Stimulated activated CD8-positive, alpha-beta memory T cell treated with anti-CD3 and anti-CD28 coated beads, Interleukin-12 subunit alpha, Interleukin-12 subunit beta, amount 100 ng/mL, for 4 hours (primary cell): ENCODE measurements at regions not wholly inside any gene's neighbourhood (a gene's known extent, or its start where the extent isn't known, plus 50 kb on each side); places are given as distances from the start of the nearest gene placed in this dataset.
"Not testable (repeated sequence)": the region's sequence is repeated elsewhere in the genome, so short reads cannot be mapped to it uniquely, and the experiment has no call there.

Experiments used
- DNase-seq: peaks from one replicate; pipeline ENCODE4 v3.0.0-alpha.2; 2020; ENCODE audit warnings: low read depth

GRCh38 chr15:69924531-69924930 is 173.2 kb downstream of the TLE3 start:
- no peak for DNase-seq

DNA sequence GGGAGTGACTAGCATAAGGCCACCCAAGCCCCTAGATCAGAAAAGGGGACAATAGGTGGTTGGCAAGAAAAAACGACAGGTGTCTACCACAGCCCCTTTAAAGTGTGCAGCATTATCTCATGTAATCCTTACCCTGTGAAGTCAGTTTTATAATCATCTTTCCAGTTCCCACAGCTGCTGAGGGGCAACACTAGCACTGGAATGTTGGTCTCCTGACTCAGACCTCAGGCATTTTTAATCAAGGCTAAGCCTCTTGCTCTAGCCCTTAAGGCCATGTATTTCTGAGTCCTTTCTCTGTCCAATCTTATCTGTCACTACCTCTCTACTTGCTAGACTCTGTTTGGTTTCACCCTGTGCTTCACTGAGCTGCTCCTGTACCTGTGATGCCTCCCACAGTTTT is 171.7 kb downstream of the TLE3 start:
- DNase-seq, result no peak

DNA sequence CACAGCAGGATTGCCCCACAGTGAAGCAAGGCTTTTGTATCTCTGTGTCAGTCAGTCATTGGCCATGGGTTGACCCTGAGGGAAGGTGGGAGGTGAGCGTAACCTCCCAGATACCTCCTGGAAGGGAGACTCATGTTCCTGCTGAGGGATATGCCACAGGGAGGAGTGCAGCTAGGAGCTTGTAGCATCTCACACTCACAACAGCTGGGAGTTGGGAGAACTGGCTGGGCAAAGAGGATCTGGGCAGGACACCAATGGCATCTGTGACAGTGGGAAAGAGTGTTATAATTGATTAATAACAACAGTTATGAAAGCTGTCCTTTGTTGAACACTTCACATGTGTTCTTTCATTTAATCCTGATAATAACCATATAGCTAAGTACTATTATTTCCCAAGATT is 171.0 kb downstream of the TLE3 start:
- no peak for DNase-seq

DNA sequence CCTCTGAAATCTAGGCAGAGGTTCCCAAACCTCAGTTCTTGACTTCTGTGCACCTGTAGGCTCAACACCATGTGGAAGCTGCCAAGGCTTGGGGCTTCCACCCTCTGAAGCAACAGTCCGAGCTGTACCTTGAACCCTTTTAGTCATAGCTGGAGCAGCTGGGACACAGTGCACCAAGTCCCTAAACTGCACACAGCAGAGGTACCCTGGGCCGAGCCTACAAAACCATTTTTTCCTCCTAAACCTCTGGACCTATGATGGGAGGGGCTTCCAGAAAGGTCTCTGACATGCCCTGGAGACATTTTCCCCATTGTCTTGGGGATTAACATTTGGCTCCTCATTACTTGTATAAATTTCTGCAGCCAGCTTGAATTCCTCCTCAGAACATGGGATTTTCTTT is 168.8 kb downstream of the TLE3 start:
- DNase-seq, result not testable (repeated sequence)

- DNase-seq, result no peak
Observed at GRCh38 chr15:69929905-69930630, 167.6 kb downstream of the TLE3 start.

GRCh38 chr15:69930754-69931153 is 167.0 kb downstream of the TLE3 start:
- no peak for DNase-seq

- DNase-seq, result no peak
Observed at GRCh38 chr15:69931156-69931555, 166.6 kb downstream of the TLE3 start.

DNA sequence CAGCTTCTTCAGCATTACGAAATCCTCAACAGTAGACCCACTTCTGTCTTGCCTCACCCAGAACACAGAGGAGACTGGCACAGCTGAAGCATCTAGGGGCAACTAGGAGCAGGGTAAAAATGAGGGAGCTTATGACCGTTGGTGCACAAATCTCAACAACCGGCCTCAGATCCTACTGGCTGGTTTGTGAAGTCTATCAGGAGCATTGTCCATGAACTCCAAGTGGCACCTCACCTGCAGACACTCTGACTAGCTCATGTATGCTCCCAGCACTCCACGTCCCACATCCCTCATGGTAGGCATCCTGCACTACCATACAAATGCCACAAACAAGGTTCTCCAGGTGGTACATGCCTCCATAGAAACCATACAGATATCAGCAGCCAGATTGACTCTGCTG is 163.1 kb downstream of the TLE3 start:
- no peak for DNase-seq

DNA sequence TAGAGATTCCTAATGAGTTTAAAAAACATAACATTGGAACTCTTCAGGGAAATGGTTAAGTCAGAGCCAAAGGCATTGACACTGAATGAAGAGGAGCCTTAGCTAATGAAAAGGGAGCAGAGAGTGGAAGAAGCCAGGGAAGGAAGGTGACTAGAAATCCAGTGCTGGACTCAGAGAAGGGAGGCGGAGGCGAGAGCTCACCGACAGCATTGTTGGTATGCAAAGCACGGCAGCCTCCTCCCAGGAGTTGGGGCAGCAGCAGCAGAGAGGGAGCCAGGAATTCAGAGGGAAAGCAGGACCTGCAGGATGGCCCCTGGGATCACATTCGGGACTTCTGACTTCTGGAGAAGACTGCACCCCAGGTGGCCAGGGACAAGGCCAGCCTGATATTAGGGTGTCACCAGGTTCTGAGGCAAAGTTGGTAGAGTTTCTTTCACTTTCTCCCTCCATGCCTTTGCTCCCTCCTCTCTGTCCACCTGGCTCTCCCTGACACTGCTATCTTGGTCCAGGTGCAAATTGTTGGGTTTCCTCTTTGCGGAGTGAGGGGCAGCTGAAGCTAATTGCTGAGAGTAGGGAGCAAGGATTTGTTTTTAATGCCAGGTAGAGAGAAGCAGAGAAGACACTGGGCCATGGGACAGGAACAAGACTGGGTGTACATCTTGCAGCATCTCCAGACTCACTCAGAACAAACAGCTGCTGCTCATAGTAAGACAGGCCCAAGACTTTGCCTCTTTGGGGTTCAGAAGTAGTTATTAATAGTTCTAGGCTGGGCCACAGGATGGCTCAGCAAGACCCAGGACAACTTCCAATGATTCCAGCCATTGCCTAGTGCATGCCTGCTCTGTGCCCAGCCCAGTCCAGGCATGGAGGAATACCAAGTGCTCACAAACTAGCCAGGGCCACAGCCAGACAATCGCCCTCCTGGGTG is 157.9 kb downstream of the TLE3 start:
- DNase-seq, result no peak

- DNase-seq, result no peak
Observed at GRCh38 chr15:69940441-69941300, 157.0 kb downstream of the TLE3 start.

- no peak for DNase-seq
Observed at GRCh38 chr15:69941301-69941605, 156.5 kb downstream of the TLE3 start.

DNA sequence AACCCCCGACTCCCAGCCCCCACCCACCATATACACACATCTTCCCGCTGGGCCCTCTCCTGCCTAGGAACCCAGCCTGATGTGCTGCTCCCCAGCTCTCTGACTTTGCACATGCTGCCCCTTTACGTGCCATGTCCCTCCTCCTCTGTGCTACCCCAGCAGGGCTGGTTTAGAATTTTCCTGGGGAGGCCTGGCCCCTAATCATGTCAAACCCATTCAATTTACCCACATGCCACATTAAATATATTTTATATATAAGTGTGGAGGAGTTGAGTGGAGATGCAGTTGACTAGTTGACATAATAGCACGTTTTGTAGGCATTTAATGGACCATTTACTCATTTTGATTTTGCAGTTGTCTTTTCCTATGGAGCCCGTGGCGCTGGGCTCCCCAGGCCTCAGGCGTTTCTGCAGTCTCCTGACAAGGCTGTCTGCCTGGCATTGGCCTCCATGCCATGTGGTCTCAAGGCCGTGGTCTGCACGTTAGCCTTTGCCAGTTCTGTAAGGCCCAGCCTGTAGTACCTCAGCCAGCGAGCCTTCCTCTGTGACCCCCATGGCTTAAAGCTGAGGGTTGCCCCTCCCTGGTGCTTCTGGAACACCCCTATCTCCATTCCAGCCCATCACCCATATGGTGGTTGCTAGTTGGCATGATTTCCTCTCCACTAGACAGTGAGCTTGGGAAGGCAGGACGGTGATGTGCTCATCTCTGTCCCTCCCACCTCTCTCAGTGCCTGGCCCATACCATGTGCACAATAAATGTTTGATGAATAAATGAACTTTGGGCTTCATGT is 155.8 kb downstream of the TLE3 start:
- DNase-seq, result no peak

DNA sequence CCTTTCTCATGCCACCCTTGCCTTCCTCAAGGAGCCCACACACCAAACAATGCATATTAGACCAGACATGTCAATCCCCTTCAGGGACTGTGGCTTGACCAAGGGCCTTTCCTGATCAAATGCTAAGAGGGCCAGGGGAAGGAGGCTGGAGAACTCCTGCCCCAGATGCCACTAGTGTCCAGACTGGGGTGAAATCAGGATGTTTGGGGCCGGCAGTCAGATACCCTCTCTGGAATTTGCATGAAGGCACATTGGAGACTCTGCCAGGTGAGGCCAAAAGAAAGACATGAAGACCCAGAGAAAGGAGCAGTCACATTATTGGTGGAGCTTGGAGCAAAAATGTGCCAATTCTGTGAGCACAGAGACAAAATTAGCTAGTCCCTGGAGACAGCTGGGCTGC is 154.1 kb downstream of the TLE3 start:
- DNase-seq, result no peak

GRCh38 chr15:69945729-69946128 is 152.0 kb downstream of the TLE3 start:
- DNase-seq, result no peak

GRCh38 chr15:69946870-69947269 is 150.8 kb downstream of the TLE3 start:
- no peak for DNase-seq

GRCh38 chr15:69947394-69947793 is 150.3 kb downstream of the TLE3 start:
- DNase-seq, result no peak

GRCh38 chr15:69949485-69949884 is 148.2 kb downstream of the TLE3 start:
- no peak for DNase-seq

DNA sequence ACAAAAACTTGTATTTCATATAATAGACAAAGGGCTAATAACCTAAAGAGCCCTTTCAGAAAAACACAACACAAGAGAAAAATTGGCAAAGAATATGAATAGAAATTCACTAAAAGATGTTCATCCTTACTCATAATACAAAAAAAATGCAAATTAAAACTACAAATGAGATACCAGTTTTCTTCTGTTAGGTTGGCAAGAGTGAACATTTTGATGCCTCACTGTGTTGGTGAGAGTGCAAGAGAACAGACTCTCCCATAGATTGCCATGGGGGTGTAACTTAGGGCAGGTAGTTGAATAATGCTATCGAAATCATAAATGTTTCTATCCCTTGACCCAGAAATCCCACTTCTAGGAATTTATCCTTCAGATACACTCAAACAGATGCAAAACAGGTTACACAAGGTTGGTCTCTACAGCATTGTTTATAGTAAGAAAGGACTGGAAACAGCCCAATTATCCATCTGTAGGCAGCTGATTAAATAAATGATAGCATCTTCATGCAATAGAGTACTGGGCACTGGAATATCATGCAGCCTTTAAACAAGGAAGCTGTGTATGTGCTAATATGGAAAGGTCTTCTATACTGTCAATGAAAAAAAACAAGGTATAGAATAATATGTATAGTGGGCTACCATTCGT is 146.3 kb downstream of the TLE3 start:
- DNase-seq, result no peak

DNA sequence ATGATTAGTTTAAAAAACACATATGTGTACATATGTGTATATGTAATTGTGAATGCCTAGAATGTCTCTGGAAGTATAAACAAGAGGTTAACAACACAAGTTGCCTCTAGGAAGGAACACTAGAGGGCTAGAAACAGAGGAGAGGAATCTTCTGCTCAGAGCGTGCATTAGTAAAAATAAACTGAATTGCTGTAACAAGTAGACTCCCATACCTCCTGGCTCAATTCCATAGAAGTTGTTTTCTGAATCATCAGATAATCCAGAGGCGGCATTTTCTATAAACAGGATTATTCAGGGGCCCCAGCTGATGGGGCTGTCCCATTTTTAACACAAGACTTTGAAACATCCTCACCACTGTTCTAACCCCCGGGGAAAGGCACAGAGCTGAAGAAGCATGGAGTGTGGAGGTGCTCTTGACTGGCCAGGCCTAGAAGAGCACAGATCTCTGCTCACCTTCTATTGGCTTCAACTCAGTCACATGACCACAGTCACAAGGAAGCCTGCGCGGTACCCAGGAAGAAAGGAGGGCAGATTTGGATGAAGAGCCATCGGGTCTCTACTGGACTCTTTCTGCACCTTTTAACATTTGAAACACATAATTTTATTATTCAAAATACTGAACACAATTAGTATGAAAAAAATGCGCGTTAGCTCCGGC is 145.7 kb downstream of the TLE3 start:
- no peak for DNase-seq

DNA sequence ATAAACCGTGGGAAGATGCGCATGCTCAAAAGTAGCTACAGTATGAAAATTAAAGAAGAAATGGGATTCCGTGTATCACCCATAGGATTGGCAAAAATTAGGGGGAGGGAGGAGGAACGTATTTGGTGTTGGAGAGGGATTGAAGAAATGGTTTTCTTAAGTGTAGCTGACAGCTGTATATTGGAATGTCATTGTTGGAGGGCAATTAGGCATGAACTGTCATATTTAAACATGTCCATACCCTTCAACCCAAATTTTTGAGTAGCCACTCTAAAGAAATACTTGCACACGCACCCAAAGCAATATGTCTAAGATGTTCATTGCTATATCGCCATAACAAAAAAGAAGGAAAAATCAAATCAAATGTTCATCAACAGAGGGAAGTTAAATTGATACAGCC is 144.7 kb downstream of the TLE3 start:
- DNase-seq, result no peak

DNA sequence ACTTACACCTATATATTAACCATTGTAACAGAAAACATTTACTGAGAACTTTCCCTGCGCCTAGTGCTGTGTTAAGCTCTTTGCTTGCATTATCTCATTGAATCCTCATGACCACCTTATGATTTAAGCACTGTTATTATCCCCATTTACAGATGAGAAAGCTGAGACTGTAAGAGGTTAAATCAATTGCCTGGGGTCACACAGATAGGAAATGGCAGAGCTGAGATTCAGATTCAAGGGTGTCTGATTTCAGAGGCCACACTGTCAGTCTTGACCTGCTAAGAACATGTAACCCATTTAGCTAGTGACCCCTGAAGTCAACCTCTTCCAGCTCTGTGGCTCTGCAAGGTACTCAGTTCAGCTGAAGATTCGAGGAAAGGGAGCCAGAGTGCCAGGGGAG is 143.9 kb downstream of the TLE3 start:
- no peak for DNase-seq
